Activated CD4-positive, alpha-beta T cell treated with anti-CD3 and anti-CD28 coated beads, Interleukin-2, amount 50 U/mL, for 4 hours (primary cell): ENCODE measurements at regions not wholly inside any gene's neighbourhood (a gene's known extent, or its start where the extent isn't known, plus 50 kb on each side); places are given as distances from the start of the nearest gene placed in this dataset.

ENCODE experiments used
- DNase-seq, 2 experiments: peaks; one replicate each; pipeline ENCODE4 v3.0.0-alpha.2; 2020

DNA sequence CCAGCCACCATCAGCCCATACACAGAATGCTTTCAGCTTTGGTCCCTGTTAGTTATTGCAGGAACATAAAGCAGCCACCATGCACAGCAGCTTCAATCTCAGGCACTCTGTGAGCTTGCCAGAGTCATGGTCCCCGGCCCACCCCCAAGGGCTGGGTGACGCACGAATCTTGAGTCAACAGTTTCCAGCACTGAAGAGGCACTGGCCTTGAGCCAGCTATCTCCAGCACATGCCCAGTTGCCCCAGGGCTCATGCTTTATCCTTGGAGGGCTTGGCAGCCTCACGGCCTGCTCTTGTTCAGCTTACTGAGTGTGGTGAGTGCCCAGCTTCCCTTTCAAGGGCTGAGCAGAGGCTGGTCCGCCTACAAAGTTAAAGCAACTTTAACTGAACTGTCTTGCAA is 200.7 kb upstream of the RAB4A start:
- DNase-seq = no peak

DNA sequence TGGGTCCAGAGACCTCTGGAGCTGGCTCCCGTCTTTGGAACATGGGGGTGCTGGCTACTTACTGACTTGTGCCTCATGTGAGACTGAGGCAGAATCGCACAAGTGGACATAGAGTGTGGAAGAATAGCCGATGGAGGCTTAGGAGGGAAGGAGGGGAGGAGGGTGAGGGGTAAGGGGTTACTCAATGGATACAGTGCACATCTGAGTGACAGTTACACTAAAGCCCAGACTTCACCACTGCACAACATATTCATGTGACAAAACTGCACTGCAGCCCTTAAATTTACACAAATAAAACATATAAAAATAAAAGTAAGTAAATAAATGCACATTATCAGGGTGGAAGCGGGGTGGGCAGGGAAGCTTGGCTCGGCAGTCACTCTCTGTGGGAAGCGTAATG is 197.7 kb upstream of the RAB4A start:
- no peak for DNase-seq

DNA sequence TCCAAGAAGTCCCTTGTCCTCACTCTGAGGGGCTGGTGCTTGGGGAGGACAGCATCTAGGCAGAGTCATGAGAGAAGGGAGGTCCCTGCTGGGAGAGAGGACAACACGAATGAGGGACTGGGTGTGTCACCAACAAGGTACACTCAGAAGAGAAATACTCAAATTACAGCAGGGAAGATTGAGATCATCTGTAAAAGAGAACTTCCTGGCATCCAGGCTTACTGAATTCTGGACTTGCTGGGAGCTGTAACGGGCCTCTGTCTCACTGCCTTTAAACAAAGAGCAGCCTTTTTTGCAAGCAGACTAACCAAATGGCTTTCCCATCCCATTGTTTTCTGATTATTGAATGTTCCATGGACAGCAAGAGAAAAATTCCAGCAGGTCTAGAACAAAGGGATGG is 195.7 kb upstream of the RAB4A start:
- no peak for DNase-seq

DNA sequence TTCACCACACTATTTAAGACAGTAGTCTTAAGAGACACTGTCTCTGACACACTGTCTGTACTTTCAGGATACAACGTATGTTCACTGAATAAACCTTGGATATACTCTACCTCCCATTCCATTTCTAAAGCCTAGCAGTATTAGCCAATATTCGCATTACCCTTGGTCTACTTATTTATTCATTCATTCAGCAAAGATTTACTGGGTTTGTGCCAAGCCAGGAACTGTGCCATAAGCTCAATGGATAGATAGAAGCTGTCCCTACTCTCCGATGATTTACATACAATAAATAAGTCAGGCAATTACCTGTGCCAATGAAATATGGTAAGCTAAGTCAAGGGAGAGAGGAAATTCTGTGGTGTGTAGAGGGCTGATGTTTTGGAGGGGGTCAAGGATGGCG is 195.2 kb upstream of the RAB4A start:
- DNase-seq = no peak

DNA sequence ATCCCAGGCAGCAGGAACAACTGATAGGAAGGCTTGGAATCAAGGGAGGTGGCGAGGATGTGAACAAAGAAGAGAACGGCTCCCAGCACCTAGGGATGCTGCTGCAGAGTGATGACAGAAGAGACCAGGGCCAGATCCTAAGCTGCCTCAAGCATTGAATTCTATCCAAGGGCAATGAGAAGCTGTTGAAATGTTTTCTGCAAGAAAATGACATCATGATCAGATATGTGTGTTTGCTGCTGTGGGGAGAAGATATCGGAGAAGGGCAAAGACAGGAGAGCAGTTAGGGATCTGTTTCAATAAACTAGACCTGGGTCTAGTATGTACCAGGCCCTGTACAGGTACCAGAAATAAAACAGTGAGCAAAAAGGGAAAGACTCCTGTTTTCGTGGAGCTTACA is 194.7 kb upstream of the RAB4A start:
- no peak for DNase-seq

DNA sequence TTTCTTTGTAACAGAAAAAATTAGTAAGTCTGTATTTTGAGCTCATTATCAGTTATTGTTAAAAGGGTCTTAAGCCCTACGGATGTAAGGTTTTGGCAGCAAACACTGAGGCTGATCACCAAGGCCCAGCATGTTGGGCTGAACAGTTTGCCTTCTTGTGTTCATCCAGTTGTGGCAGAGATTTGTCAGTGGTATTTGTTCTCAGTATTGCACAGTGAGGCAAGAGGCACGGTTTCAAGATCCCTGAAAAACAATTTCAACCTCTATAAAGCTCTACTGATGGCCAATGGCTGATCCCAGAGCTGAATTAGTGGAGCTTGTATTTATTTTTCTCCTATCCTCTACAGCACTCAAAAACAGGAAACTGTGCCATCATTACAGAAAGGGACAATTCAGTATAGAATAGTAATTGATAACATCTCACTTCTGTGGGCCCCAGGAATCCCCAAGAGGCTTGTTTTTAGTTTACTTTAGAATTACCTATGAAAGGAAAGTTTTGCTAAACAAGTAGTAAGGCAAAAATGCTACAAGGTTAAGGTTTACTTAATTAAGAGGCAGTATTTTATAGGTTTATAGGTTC is 191.8 kb upstream of the RAB4A start:
- no peak for DNase-seq

DNA sequence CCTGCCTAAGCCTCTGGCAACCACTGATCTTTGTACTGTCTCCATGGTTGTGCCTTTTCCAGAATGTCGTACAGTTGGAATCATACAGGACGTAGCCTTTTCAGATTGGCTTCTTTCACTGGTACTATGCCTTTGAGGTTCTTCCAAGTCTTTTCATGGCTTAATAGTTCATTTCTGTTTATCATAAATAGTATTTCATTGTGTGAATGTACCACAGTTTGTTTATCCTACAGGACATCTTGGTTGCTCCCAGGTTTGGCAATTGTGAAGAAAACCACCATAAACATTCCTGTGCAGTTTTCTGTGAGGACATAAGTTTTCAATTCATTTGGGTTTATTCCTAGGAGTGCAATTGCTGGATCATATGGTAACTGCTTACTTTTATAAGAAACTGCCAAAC is 190.6 kb upstream of the RAB4A start:
- DNase-seq = no peak

DNA sequence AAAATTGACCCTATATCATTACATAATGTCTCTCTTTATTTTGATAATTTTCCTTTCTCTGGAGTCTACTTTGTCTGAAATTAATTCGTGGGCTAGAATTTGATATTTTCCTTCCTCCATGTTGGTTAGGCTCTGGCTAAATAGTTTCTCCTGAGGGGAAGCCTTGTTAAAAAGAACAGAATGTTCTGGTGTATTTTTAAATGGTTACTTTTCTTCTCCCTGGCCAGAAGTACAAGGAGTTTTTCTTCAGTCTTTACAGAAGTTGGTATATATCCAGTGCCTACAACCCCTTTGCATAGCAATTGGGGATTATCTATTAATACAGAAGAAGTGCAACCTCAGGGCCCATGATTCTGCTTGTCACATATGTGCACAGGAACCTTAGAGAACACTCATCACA is 185.6 kb upstream of the RAB4A start:
- no peak for DNase-seq

DNA sequence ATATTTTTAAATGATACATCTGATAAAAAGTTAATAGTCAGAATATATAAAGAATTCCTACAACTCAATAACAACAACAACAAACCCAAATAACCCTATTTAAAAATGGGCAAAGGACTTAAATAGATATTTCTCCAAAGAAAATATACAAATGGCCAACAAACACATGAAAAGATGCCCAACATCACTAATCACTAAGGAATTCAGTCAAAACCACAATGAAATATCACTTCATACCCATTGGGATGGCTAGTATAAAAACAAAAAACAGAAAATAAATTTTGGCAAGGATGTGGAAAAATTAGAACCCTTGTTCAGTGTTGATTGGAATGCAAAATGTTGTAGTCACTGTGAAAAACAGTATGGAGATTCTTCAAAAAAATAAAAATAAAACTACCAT is 184.8 kb upstream of the RAB4A start:
- no peak for DNase-seq

DNA sequence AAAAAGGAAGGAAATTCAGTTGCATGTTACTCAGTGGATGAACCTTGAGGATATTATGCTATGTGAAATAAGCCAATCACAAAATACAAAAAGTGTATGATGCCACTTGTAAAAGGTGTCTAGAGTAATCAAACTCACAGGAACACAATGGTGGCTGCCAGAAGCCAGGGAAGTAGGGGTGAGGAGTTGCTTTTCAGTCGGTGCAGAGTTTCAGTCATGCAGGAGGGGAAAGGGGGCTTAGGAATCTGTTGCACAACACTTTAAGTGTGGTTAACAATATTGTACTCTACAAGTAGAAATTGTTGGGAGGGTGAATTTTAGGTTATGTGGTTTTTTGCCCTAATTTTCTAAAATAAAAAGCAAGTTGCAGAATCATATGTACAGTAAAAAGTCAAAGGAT is 184.2 kb upstream of the RAB4A start:
- DNase-seq = no peak

DNA sequence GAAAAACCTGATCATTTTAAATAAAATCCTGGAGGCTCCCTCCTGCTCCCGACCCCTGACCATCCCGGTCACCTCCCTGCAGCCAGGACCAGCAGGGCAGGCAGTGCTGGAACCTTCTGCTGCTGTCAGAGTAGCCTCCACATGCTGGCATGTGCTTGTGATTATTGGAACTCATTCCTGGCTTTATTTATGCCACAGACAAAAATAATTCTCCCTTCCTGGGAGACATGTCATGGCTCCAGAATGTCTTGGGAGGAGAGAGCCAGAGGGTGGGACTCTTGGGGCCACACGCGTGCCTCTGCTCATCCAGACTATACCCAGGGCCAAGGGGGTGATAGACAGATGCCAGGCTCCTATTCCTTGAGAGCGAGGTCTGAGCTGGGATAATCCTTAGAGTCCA is 183.6 kb upstream of the RAB4A start:
- DNase-seq = no peak

DNA sequence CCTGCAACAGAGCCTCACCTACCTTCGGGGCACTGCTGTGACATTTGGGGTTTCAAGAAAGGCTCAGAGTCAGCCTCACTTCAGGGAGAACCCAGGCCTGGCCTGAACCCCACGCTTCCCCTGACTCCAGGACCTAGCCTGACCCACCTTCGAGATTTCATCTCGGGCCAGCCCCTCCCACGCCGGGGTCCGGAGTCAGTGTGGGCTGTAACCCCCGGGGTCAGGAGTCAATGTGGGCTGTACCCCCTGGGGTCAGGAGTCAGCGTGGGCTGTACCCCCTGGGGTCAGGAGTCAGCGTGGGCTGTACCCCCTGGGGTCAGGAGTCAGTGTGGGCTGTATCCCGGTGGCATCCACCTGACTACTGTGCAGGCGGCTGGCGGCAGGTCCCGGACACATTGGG is 183.0 kb upstream of the RAB4A start:
- no peak for DNase-seq

DNA sequence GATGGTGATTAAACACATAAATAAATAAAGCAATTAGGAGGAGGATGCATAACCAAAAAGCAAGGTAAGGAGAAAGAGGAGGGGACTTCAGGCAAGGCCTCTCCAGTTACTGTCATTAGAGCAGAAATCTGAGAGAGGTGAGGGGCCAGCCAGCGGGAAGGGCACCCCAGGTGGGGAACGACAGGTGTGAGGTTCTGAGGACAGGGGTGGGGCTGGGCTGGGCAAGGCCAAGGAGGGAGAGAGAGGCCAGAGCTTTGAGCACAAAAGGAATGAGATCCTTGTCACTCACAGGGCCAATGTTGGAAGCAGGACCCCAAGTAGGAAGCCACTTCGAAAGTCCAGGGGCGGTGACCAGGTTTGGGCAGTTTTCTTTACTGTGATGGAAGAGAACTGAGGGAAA is 182.2 kb upstream of the RAB4A start:
- no peak for DNase-seq

DNA sequence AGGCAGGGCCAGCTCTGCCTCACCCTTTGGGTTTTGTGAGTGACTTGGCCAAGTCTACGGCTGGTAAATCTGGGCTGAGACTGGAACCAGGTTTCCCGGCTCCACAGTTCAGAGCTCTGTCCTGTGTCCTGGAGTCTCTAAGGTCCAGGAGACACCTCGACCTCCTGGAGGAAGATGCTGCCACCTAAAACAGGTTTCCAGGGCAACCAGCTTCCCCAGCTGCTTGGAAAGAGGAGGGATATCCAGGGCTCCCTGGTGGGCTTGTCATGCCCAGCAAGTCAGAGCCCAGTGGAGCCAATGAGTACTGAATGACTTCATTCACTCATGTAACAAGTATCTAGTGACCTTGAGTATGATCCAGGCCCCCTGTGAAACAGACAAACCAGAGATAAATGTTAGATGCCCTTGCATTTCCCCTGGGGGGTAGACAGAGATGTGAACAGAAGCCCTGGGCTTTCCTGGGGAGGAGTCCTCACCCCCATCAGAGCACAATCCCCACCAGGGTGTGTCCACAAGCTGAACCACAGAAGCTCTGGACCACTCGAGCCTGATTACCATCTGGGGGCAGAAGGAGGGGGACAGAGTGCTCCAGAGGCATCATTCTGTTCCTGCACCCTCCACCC is 181.2 kb upstream of the RAB4A start:
- no peak for DNase-seq

DNA sequence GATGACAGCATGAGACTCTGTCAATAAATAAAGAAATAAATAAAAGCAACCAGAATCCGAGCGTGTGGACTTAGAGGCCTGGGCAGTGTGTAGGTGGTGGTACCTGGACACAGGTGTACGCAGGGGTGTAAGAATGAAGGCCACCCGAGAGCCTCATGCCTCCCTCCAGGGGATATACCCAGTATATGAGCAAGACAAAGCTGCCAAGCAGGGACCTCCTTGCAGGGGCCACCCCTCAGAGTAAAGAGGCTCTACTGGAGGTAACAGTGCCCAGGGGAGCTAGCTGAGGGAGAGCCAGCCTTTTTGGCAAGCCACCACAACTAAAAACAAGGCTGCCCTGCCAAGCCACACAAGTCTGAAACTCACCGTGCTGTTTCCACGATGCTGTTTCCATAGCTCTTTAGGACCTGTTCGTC is 179.2 kb upstream of the RAB4A start:
- no peak for DNase-seq

DNA sequence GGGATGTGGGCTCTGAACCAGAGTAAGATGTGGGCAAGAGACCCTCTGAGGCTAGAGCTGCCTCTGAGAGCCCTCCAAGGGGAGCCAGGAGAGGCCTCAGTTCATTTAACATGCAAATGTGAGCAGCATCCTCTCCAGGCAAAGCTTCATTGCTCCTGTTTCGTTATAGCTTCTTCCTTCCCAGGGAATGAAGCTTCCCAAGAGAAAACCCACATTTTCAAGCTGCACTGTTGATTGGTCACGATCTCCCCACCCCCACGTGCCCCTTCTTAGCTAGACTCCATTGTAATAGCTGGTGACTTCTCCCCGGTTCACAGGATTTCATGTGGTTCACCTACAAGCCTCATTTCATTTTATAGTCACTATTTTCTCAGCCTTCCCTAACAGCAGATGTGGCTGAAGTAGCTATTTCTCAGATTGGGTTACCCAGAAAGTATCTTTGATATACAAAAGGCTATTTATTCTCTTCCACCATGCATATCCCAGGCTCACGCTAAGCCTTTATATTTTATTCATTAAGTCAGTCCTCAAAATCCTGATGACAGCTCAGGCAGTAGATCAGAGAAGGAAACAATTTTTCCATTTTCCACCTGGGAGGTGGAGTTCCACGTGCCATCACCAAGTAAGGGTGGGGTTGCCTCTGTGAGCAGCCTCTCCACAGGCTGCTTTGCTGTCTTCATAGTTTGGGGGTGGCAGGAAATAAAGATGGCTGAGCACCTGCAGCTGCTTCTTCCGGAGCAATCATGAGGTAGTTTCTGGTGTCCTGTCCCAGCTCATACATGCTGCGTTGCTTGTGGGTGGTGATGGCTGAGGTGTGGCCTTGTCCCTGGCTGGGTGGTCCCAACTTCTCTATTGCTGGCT is 178.3 kb upstream of the RAB4A start:
- DNase-seq = no peak

DNA sequence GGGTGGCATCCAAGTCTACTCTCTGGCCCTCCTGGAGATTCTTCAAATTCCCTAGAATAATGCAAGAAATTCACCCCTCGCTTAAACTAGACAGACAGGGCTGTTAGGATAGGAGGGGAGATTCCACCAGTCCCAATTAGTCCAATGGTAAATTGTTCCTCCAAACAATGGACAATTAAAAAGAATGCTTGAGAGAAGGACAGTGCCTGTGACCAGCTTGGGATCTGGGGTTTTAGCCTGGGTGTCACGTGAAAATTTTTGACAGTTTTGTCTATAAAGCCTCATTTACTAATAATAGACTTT is 177.7 kb upstream of the RAB4A start:
- DNase-seq = no peak

DNA sequence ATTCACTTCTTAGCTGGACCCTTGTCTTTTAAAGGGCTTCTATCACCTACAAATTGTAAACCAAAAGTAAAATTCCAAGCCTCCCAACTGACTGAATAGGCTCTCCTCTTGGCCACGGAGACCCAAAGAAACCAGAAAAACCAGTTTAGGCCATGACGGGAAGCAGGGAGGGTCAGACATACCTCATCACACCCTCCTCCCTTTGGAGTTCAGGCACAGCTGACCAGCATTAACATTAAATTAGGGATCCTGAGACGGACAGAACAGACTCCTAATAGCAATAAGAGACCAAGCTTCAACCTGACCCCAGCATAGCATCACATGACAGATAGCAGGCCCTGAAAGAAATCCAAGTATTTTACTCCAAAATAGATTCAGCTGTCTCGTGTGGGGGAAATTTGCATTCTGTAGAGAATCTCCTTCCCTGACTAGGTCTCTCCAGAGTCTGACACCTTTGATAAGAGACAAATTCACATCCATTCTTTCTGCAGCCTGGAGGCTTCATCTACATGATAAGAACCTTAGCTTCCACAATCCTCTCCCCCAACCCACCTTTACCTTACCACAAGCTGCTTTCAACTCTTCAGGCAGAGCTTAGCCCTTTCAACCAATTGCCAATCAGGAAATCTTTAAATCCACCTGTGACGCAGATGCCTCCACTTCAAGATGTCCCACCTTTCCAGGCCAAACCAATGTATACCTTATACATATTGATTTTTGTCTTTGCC is 177.1 kb upstream of the RAB4A start:
- DNase-seq = no peak

DNA sequence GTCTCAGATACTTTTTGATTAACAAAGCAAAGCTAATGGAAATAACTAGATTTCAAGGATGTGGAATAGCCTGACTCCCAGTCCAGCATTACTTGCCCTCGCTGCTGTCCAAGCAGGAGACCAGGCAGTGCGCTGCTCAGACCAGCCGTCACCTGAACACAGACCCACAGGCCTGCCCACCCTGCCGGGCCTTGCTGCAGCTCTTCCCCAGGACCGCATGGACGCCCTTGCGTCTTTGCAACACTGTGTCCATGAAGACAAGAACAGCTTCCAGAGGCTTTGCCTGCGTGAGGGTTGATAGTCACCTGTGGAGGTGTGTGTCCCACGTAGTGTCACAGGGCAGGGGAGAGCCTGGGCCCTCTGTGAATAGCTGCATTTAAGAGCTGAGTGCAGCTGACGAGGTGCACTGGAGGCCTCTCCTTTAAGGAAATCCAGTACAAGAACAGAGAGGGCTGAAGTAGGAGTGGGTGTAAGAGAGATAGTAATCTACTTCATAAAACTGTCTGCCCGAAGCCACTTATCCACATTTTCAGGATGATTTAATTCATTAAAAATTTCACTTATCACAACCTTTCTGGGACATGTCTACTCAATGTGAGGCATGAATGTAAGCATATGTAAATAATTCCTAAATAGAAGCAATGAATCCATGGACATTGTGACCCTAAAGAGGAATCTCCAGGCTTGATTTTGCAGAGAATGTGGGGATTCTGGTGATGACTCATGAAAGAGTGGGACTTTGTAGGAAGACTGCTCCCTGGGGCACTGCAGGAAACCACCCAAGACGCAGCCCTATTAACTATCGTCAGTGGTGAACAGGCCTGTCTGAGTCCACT is 176.2 kb upstream of the RAB4A start:
- DNase-seq = no peak

DNA sequence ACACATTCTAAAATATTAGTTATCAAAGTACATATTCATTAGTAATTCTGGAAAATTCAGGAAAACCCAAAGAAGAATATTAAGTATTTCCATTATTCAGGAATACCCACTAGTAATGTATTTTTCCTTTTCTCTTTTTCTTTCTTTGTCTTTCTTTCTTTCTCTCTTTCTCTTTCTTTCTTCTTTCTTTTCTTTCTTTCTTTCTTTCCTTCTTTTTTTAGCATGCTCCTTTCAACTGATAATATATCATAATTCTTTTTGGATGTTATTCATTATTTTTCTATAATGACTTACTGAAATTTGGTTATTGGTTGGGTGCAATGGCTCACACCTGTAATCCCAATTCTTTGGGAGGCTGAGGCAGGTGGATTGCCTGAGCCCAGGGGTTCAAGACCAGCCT is 175.6 kb upstream of the RAB4A start:
- no peak for DNase-seq

DNA sequence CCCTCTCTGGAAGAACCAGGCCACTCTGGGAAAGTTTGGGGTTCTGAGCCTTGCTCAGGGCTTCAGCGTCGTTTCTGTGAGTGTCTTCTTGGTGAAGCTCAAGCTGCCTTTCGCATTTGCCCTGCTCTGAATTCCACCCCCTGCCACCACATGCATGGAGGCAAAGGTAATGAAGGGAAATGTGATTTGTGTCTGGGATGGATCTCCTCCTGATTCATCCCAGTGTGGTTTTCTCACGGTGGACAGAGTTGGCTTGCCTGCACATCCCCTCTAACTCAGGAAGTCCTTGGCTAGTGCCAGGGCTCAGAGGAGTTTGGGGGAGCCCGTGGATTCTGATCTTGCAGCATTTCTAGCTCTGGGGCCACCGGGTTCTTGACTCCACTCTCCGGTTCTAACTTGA is 173.6 kb upstream of the RAB4A start:
- no peak for DNase-seq

DNA sequence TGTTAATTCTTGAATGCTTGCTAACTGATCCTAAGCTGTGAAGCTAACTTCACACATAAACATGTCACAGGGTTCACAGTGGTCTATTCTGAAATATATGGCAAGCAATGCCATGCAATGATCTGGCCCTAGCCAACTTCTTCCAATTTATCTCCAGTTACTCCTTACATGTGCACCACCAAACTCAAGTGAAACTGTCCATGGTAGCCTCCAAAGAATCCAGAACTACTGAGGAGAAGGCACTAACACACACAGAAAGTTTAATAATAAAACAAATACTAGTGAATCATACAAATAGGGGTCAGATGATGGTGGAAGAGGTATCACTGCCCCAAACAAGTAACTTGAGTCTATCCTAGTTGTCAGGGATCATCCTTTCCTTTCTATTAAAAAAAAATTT is 172.6 kb upstream of the RAB4A start:
- DNase-seq = no peak
